ENCODE measurements at regions not wholly inside any gene's neighbourhood (a gene's known extent, or its start where the extent isn't known, plus 50 kb on each side); places are given as distances from the start of the nearest gene placed in this dataset.

GRCh38 chr17:33444731-33445130, 151.6 kb upstream of the ASIC2 start:
- TF ChIP-seq CTCF (conservative IDR thresholded peaks at IDR 0.05 in 1 of 2, IDR thresholded peaks at IDR 0.05 in 1 of 2; ENCODE audit: low read depth in 1 of 2, low read length in 2 of 2) = no peak
- no peak for TF ChIP-seq EZH2 (IDR thresholded peaks at IDR 0.05; ENCODE audit: low read length, missing control alignments)
- no peak for DNase-seq (ENCODE audit: low read depth in 2 of 2)
- Histone ChIP-seq H2AFZ (ENCODE audit: low read length) (no peak overlapping the region), H4K20me1 (ENCODE audit: control insufficient read depth, extremely low read depth, insufficient read depth, low read length) (no peaks in the 10 kb centered on the region), H3K4me1 (ENCODE audit: control insufficient read depth, extremely low read depth, insufficient read depth, low read length) (no peaks in the 10 kb centered on the region), H3K79me2 (ENCODE audit: control insufficient read depth, insufficient read depth, low read length) (no peaks in the 10 kb centered on the region), H3K4me3 (replicated peaks in 1 of 4; ENCODE audit: control extremely low read depth in 1 of 4, insufficient read depth in 1 of 4, low read depth in 3 of 4, low read length in 4 of 4) (no peak overlapping the region), H3K27me3 (ENCODE audit: control insufficient read depth, insufficient read depth, low read length) (no peaks in the 10 kb centered on the region), H3K9me3 (ENCODE audit: control insufficient read depth, insufficient read depth, low read depth, low read length) (no peaks in the 10 kb centered on the region), H3K36me3 (ENCODE audit: control insufficient read depth, insufficient read depth, low read length) (no peaks in the 10 kb centered on the region), H3K27ac (ENCODE audit: insufficient read depth, low read length) (no peak overlapping the region), H3K4me2 (ENCODE audit: extremely low read depth, insufficient read depth, low read length) (no peak overlapping the region), H3K9ac (ENCODE audit: insufficient read depth, low read length) (no peak overlapping the region)

GRCh38 chr17:33447090-33447489, 154.0 kb upstream of the ASIC2 start:
- Histone ChIP-seq H3K4me3 (replicated peaks in 1 of 4; ENCODE audit: control extremely low read depth in 1 of 4, insufficient read depth in 1 of 4, low read depth in 3 of 4, low read length in 4 of 4) (no peak overlapping the region), H4K20me1 (ENCODE audit: control insufficient read depth, extremely low read depth, insufficient read depth, low read length) (no peaks in the 10 kb centered on the region), H3K4me2 (ENCODE audit: extremely low read depth, insufficient read depth, low read length) (no peak overlapping the region), H3K36me3 (ENCODE audit: control insufficient read depth, insufficient read depth, low read length) (no peaks in the 10 kb centered on the region), H3K27ac (ENCODE audit: insufficient read depth, low read length) (no peak overlapping the region), H3K4me1 (ENCODE audit: control insufficient read depth, extremely low read depth, insufficient read depth, low read length) (no peaks in the 10 kb centered on the region), H3K9ac (ENCODE audit: insufficient read depth, low read length) (no peak overlapping the region), H2AFZ (ENCODE audit: low read length) (no peak overlapping the region), H3K9me3 (ENCODE audit: control insufficient read depth, insufficient read depth, low read depth, low read length) (no peaks in the 10 kb centered on the region), H3K27me3 (ENCODE audit: control insufficient read depth, insufficient read depth, low read length) (no peaks in the 10 kb centered on the region), H3K79me2 (ENCODE audit: control insufficient read depth, insufficient read depth, low read length) (no peaks in the 10 kb centered on the region)
- DNase-seq (ENCODE audit: low read depth in 2 of 2) = no peak
- no peak for TF ChIP-seq CTCF (conservative IDR thresholded peaks at IDR 0.05 in 1 of 2, IDR thresholded peaks at IDR 0.05 in 1 of 2; ENCODE audit: low read depth in 1 of 2, low read length in 2 of 2)
- no peak for TF ChIP-seq EZH2 (IDR thresholded peaks at IDR 0.05; ENCODE audit: low read length, missing control alignments)

- Histone ChIP-seq H3K4me3 (replicated peaks in 1 of 4; ENCODE audit: control extremely low read depth in 1 of 4, insufficient read depth in 1 of 4, low read depth in 3 of 4, low read length in 4 of 4) (no peak overlapping the region), H3K79me2 (ENCODE audit: control insufficient read depth, insufficient read depth, low read length) (no peaks in the 10 kb centered on the region), H3K9me3 (ENCODE audit: control insufficient read depth, insufficient read depth, low read depth, low read length) (no peaks in the 10 kb centered on the region), H3K36me3 (ENCODE audit: control insufficient read depth, insufficient read depth, low read length) (no peaks in the 10 kb centered on the region), H3K4me1 (ENCODE audit: control insufficient read depth, extremely low read depth, insufficient read depth, low read length) (no peaks in the 10 kb centered on the region), H3K27me3 (ENCODE audit: control insufficient read depth, insufficient read depth, low read length) (no peaks in the 10 kb centered on the region), H4K20me1 (ENCODE audit: control insufficient read depth, extremely low read depth, insufficient read depth, low read length) (no peaks in the 10 kb centered on the region), H3K4me2 (ENCODE audit: extremely low read depth, insufficient read depth, low read length) (no peak overlapping the region), H3K9ac (ENCODE audit: insufficient read depth, low read length) (no peak overlapping the region), H2AFZ (ENCODE audit: low read length) (no peak overlapping the region), H3K27ac (ENCODE audit: insufficient read depth, low read length) (no peak overlapping the region)
- TF ChIP-seq CTCF (conservative IDR thresholded peaks at IDR 0.05 in 1 of 2, IDR thresholded peaks at IDR 0.05 in 1 of 2; ENCODE audit: low read depth in 1 of 2, low read length in 2 of 2) (no peak), EZH2 (IDR thresholded peaks at IDR 0.05; ENCODE audit: low read length, missing control alignments) (no peak)
- no peak for DNase-seq (ENCODE audit: low read depth in 2 of 2)
Observed at GRCh38 chr17:33451221-33451620, 158.1 kb upstream of the ASIC2 start.

Data from fibroblast of lung (primary cell).